Embryonic facial prominence (tissue), 1 donor: ENCODE measurements at regions not wholly inside any gene's neighbourhood (a gene's known extent, or its start where the extent isn't known, plus 50 kb on each side); places are given as distances from the start of the nearest gene placed in this dataset.
"Not testable (repeated sequence)": the region's sequence is repeated elsewhere in the genome, so short reads cannot be mapped to it uniquely, and the experiment has no call there.

Experiments
- DNase-seq: peaks from one replicate; pipeline ENCODE4 v3.0.0-alpha.2; 2016; ENCODE audit errors: extremely low spot score

GRCh38 chr2:239657236-239657635 lies 256.4 kb upstream of the HDAC4 start:
- no peak for DNase-seq

- no peak for DNase-seq
Observed at GRCh38 chr2:239654266-239654665, 253.4 kb upstream of the HDAC4 start.

- no peak for DNase-seq
Observed at GRCh38 chr2:239651859-239652258, 251.0 kb upstream of the HDAC4 start.

GRCh38 chr2:239650674-239651073 lies 249.9 kb upstream of the HDAC4 start:
- DNase-seq, result no peak

- no peak for DNase-seq
Observed at GRCh38 chr2:239649309-239649708, 248.5 kb upstream of the HDAC4 start.

GRCh38 chr2:239648607-239649006 lies 247.8 kb upstream of the HDAC4 start:
- no peak for DNase-seq

GRCh38 chr2:239647052-239647819 lies 246.4 kb upstream of the HDAC4 start:
- DNase-seq, result no peak

- no peak for DNase-seq
Observed at GRCh38 chr2:239646184-239646583, 245.4 kb upstream of the HDAC4 start.

GRCh38 chr2:239644594-239644993 lies 243.8 kb upstream of the HDAC4 start:
- not testable (repeated sequence) for DNase-seq

GRCh38 chr2:239644011-239644410 lies 243.2 kb upstream of the HDAC4 start:
- DNase-seq, result no peak

- no peak for DNase-seq
Observed at GRCh38 chr2:239642406-239643004, 241.7 kb upstream of the HDAC4 start.

GRCh38 chr2:239641904-239642303 lies 241.1 kb upstream of the HDAC4 start:
- not testable (repeated sequence) for DNase-seq

GRCh38 chr2:239640676-239641578 lies 240.1 kb upstream of the HDAC4 start:
- no peak for DNase-seq

- no peak for DNase-seq
Observed at GRCh38 chr2:239640210-239640609, 239.4 kb upstream of the HDAC4 start.

- DNase-seq, result no peak
Observed at GRCh38 chr2:239639421-239640185, 238.8 kb upstream of the HDAC4 start.

GRCh38 chr2:239638376-239638775 lies 237.6 kb upstream of the HDAC4 start:
- DNase-seq, result no peak

- no peak for DNase-seq
Observed at GRCh38 chr2:239636808-239637207, 236.0 kb upstream of the HDAC4 start.

GRCh38 chr2:239634769-239635168 lies 233.9 kb upstream of the HDAC4 start:
- no peak for DNase-seq

- no peak for DNase-seq
Observed at GRCh38 chr2:239630618-239631286, 229.9 kb upstream of the HDAC4 start.

- DNase-seq, result no peak
Observed at GRCh38 chr2:239629926-239630617, 229.3 kb upstream of the HDAC4 start.
